ENCODE measurements at regions not wholly inside any gene's neighbourhood (a gene's known extent, or its start where the extent isn't known, plus 50 kb on each side); places are given as distances from the start of the nearest gene placed in this dataset.
"Not testable (repeated sequence)": the region's sequence is repeated elsewhere in the genome, so short reads cannot be mapped to it uniquely, and the experiment has no call there.

DNA sequence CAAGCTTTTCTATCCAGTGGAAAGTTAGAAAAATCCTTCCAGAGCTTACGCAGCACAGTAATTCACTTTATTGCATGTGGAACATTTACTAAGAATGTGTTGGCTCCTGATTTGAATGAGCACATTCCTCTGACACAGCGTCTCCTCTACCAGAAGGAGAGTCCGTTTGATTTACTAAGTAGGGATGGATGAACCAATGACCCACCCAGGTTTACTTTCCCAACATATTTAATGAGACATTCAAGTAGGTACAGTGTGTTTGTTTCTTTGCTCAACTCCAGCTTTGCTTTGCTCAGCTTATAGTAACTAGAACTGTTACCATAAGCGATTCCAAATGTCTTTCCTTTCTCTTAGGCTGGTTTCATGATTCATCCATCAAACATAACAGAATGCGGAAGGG, 161.7 kb downstream of the SMARCA1 start:
- no peak for DNase-seq (ENCODE audit: low read depth in 2 of 2)

DNA sequence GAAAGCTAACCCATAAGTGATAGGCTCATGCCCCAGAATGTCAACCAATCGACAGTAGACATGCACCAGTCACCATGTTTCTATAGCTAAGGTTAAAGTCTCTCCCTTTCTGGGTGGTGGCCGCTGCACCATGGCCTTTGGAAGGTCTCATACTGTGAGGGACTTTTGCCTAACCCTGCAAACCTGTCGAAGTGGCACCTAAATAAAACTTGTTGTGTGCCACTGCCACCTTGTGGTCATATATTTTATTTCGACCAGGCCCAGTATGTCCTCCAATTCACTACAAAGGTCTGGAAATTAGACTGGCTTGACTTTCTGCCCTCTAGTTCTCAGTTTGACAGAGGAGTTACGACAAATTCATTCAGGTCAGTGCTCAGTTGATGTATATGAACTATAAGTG, 163.1 kb downstream of the SMARCA1 start:
- DNase-seq (ENCODE audit: low read depth in 2 of 2): peak in 1 of 2 donors; percentile 41

DNA sequence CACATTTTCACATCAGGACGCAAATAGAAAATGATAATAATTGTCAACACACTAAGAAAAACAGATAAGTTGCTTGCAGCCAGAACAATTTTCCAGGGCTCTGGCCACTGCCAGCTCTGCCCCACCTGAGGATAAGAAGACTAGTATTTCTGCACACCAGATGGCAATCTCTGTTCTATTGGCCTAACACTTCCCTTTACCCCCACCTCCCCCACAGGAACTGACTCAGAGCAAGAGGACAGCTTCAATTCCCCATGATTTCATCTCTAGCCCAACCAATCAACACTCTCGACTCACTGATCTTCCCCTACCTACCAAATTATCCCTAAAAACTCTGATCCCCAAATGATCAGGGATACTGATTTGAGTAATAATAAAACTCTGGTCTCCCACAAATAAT, 164.0 kb downstream of the SMARCA1 start:
- no peak for DNase-seq (ENCODE audit: low read depth in 2 of 2)

DNA sequence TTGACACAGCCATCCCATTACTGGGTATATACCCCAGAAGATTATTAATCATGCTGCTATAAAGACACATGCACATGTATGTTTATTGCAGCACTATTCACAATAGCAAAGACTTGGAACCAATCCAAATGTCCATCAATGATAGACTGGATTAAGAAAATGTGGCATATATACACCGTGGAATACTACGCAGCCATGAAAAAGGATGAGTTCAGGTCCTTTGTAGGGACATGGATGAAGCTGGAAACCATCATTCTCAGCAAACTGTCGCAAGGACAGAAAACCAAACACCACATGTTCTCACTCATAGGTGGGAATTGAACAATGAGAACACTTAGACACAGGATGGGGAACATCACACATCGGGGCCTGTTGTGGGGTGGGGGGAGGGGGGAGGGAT, 165.9 kb downstream of the SMARCA1 start:
- DNase-seq (ENCODE audit: low read depth in 2 of 2): not testable (repeated sequence)

DNA sequence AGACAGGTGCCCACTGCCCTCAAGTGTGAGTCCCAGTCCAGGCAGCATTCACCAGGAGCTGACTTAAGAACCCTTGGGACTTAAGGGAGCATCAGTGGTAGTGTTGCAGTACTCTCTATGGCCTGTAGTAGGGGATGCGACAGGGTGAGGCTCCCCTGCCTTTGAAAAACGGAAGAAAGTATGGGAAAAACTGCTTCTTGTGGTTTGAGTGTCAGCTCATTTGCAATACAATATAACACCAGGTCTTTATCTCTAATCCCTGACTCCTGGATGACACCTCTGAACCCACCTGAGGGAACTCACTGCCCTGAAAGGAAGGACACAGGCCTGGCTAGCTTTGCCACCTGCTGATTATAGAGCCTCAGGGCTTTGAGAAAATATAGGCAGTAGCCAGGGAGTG, 176.0 kb downstream of the SMARCA1 start:
- DNase-seq (ENCODE audit: low read depth in 2 of 2): no peak

DNA sequence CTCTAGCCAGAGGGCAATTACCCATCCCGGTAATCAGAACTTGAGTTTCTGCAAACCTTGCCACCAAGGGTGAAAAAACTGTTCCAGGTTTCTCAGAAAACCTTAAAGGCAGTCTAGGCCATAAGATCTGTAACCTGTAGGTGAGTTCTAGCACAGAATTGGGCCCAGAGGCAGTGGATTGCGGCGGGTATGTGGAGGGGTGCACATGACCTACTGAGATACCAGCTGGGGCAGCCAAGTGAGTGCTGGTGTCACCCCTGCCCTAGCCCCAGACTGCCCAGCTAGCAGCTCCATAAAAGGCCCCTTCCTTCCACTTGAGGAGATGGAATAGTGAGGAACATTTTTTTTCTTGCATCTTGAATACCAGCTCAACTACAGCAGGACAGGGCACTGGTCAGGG, 176.7 kb downstream of the SMARCA1 start:
- DNase-seq (ENCODE audit: low read depth in 2 of 2): no peak

DNA sequence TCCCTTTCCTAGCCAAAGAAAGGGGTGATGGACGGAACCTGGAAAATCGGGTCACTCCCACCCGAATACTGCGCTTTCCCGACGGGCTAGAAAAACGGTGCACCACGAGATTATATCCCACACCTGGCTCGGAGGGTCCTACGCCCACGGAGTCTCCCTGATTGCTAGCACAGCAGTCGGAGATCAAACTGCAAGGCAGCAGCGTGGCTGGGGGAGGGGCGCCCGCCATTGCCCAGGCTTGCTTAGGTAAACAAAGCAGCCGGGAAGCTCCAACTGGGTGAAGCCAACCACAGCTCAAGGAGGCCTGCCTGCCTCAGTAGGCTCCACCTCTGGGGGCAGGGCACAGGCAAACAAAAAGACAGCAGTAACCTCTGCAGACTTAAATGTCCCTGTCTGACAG, 186.0 kb downstream of the SMARCA1 start:
- DNase-seq (ENCODE audit: low read depth in 2 of 2): not testable (repeated sequence)

DNA sequence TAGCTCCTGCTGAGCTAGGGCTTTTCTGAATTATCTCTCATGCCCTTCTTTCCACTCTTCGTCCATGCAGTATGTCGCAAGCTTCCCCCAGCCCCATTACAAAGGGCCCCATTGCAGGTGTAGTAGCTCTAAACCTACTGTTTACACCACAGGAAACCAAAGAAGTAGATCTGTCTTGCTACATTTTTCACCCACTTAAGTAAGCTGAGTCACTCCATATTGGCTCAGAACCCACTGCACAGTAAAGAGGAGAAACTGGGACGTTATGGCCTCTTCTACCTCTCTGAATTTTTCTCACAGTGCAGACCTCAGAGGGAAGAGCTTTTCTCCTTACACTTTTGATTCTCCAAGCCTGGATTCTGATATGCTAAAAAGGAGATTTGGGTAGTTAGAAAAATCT, 200.2 kb downstream of the SMARCA1 start:
- no peak for DNase-seq (ENCODE audit: low read depth in 2 of 2)

DNA sequence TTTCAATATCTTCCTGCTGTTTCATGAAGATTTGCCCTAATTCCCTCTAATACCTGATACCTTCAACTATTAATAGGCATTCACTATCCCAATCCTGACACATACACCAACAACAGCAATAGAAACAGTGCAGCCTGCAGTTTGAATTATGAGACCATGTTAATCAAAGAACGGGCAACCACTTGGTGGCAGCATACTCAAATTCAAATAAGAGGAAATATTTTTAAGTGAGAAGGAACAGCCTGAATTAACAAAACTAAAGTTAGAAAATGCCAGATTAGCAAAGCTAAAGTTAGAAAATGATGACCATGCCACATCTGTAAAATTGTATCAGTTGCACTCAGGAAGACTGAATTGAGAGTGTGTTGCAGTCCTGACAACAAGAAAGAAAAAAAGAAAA, 204.9 kb downstream of the SMARCA1 start:
- DNase-seq (ENCODE audit: low read depth in 2 of 2): no peak

DNA sequence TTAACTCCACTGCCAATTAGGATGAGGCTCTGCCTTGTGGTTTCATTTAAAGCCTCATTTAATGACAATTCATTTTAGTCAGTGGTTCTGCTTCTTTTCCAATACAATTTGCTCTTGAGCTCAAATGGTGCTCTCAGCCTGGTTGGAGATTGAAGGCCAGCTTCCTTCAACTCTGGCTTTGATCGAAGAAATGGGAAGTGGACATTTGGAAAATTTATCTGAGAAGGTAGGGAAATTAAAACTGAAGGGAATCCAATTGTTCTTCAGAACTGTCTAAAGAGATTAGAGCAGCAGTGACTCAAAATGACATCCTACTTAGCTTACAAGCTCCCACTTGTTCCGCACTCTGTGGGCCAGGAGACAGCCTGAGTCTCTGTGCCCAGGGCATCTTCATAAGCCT, 206.8 kb downstream of the SMARCA1 start:
- DNase-seq (ENCODE audit: low read depth in 2 of 2): no peak

DNA sequence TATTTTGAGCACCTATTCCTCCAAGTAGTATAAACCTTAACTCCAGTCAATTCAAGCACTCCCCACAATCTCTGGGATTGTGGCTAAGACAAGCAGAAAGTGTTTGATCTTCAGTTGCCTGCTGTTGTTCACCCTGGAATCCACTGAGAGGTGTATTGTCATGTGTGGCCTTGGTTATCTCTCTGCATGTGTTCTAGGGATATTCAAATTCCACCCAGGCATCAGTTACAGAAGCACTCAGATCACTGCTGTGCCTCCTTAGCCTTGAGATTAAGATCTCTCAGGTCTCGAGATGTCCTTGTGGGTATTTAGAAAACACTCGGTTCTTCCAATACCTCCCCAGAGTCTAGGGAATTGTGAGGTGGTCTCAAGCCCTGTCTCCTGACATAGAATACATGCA, 213.3 kb downstream of the SMARCA1 start:
- DNase-seq (ENCODE audit: low read depth in 2 of 2): no peak

DNA sequence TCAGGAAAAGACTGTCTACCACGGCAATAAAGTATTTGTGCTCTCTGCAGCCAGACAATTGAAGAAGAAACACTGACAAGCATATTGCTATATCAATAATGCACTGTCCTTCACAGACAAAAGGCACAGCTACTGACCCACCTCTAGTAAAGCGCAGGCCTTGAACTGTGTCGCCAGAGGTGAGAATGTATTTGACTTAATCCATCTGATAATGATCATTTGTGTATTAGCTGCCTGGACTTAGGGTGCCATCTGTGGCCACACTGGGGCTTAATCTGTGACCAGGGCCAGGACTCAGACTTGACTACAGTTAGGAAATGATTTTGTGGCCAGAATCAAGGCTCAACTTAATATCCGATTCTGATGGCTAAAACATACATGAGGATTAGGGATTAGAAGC, 260.4 kb downstream of the SMARCA1 start:
- no peak for DNase-seq (ENCODE audit: low read depth in 2 of 2)

DNA sequence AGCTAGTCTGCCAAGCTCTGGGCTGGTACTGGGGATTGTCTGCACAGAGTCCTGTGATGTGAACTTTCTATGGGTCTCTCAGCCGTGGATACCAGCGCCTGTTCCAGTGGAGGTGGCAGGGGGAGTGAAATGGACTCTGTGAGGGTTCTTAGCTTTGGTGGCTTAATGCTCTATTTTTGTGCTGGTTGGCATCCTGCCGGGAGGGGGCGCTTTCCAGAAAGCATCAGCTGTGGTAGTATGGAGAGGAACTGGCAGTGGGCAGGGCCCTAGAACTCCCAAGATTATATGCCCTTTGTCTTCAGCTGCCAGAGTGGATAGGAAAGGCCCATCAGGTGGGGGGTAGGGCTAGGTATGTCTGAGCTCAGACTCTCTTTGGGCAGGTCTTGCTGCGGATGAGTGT, 267.8 kb downstream of the SMARCA1 start:
- not testable (repeated sequence) for DNase-seq (ENCODE audit: low read depth in 2 of 2)

DNA sequence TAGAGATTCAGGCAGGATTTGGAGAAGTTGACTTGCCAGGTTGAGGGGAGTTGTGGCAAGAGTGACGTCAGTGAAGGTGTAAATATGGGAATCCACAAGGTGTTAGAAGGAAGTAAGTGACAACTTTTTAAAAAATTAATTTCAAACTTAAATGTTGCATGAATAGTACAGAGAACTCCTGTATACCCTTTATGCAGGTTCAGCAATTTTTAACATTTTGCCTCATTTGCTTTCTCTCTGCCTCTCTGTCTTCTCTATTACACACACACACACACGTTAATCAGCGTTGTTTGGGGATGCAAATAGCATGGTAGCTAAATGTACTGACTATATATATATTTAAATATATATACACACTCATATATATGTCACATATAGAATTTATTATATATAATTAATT, 273.7 kb downstream of the SMARCA1 start:
- DNase-seq (ENCODE audit: low read depth in 2 of 2): no peak

DNA sequence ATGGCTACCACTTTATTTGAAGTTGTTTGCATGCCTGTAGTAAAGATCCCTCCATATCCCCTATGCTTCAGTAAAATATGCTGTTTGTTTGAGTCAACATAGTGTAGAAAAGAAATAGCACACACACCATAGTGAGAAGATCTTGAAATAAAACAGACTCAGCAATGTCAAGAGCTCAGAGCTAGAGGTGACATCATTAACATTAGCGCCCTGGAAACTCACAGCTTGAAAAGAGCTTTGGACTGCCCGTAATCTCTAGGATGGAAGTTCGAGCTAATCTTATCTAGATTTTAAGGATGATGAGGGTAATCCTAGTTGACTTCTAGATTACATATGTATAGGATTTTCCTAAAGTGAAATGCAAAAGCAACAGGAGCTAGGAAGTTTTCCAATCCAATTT, 275.6 kb downstream of the SMARCA1 start:
- no peak for DNase-seq (ENCODE audit: low read depth in 2 of 2)

DNA sequence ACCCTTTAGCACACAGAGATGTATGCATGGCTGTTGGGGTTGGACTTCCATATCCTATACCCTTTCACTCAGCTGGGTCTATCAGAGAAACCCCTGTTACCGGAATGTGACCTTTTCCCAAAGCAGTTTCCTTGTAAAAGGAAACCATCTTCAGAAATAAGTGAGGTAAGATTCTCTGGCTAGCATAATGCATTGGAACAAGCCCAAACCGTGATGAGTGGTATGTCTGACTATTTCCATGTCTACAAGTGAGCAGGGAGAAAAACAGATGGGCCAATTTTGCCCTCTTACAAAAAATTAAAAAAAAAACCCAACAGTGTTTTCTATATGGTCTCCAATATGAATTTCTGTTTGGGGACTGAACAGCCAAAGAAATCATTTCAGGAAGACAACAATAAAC, 283.9 kb downstream of the SMARCA1 start:
- DNase-seq (ENCODE audit: low read depth in 2 of 2): no peak

DNA sequence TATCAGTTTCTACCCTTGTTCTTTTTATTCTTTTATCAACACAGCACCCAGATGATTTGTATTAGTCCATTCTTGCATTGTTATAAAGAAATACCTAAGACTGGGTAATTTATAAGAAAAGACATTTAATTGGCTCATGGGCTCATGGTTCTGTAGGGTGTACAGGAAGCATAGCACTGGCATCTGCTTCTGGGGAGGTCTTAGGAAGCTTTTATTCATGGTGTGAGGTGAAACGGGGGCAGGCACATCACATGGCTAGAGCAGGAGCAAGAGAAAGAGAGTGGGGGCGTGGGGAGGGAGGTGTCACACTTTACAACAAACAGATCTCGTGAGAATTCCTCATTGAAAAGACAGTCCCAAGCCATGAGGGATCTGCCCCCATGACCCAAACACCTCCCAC, 285.3 kb downstream of the SMARCA1 start:
- DNase-seq (ENCODE audit: low read depth in 2 of 2): no peak

DNA sequence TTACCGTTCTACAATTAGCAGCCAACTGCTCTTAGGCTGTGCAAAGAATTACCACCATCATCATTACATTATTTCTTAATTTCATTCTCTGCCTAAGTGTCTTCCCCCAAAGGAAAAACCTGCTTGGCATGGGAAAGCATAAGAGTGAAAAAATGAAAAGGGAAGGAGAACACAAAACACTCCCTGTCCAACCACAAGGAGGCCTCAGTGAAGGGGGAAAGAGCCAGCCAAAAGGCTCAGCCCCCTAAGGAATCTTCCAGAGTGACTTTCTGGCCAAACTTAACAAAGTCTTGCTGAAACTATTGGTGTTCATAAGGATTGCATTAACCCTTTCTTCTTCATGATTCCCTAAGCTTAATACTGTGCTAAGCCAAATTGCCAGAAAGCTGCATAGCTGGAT, 287.4 kb downstream of the SMARCA1 start:
- no peak for DNase-seq (ENCODE audit: low read depth in 2 of 2)

DNA sequence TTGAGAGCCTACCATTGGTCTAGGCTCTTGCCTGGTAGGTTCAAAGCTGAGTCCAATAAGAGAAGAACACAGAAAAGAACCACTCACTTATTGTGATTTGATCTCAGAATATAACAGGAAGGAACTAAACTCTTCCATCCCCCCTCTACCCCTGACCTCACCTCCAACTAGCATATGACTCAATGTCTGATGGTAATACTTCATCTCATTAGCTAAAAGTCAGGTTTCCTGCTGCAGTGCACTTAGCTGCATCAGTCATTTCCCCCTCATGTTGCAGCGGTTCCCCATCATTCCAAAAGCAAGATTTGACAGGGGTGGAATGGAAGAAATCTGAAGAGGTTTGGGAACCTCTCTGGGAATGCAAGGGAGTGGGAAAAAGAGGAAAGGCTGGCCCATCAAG, 289.5 kb downstream of the SMARCA1 start:
- DNase-seq (ENCODE audit: low read depth in 2 of 2): no peak

DNA sequence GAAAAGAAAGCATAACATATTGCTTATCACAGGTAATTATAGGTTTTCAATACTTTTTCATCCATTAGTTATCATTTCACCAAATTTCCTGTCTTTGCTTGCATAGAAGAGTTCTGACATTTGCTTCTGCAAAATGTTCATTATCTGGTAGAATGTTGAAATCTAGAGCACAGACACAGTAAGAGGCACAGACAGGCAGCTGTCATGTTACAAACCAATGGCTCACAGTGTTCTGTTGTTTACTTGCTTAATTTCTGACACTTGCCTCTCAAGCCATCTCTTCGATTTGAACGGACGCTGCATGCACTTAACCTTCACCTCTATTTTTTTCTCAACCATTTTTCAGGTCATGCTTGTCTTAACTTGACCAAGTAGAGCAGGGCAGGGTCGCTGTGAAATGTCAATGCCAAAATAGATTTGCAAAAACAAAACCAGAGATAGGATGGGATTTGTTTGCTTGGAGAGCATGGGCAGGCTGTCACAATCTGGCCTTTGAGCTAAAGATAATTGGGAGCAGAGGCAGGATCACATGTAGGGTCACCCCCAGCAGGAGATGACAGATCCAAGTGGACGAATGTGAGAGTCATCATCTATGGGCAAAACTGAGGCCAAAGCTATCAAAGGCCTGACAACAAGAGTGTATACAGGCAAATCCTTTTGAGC, 292.3 kb downstream of the SMARCA1 start:
- no peak for DNase-seq (ENCODE audit: low read depth in 2 of 2)

DNA sequence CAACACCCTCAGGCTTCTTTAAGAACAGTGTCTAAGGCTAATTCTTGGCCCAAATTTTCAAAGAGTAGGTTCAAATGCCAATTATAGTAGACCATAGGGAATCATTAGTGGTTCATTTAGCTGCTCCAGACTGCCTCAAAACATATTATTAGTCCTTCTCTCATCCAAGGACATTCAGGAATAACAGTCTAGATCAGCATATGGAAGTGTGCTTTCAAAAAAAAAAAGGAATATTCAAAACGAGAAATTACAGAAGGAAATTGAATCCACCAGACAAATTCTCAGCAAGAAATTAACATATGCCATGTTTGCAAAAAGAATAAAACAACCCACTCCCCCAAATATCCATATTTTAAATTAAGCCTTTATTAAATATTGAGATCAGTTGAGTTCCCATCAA, 293.1 kb downstream of the SMARCA1 start:
- no peak for DNase-seq (ENCODE audit: low read depth in 2 of 2)

DNA sequence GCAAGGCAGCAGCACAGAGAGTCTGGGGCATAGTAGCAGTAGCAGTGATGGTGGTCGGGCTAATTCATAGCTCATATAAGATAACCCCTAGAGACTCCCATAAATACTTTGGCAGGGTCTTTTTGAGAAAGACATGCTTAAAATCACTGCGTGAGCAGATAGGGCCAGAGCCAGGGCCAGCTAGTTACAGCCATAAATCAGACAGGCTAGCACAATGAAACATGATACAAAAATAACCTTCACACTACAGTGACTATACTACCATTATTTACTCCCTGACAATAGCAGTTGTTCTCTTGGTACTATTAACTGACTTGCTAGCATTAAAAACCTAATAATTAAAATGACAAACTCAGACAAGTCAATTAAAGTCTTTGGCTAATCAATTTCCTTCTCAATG, 295.9 kb downstream of the SMARCA1 start:
- DNase-seq (ENCODE audit: low read depth in 2 of 2): no peak

DNA sequence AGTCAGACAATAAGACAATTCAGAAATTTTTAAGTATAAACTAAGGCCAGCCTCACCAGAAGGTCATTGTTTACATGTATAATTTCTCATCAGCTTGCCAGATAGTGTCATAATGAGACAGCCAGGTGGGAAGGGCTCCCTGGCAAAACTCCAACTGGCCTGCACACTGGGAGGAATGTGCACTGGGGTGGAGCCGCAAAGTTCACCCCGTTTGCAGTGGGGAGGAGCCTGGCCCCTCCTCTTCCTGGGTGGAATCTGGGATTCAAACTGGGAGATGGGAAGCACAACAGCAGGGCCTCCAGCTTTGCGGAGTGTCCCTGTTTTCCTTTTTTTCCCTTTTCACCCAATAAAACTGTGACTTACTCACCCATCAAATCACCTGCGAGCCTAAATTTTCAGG, 329.9 kb downstream of the SMARCA1 start:
- DNase-seq (ENCODE audit: low read depth in 2 of 2): no peak

DNA sequence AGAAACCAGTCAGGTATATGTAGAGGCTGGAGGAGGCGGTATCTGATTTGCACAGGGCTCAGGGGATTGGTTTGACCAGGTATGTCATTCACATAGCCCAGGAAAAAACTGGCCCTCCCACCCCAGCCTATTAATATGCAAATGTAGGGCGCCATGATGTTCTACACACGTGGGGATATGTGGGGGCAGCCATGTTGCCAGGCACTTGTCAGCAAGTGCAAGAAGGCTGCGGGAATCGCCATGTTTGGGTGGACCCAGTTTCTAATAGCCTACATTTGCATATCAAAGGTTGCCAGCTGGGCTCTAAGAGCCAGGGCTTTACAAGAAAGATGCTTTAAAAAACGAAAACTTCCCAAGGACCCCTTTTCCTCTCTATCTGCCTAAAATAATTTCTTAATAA, 335.1 kb downstream of the SMARCA1 start:
- no peak for DNase-seq (ENCODE audit: low read depth in 2 of 2)

DNA sequence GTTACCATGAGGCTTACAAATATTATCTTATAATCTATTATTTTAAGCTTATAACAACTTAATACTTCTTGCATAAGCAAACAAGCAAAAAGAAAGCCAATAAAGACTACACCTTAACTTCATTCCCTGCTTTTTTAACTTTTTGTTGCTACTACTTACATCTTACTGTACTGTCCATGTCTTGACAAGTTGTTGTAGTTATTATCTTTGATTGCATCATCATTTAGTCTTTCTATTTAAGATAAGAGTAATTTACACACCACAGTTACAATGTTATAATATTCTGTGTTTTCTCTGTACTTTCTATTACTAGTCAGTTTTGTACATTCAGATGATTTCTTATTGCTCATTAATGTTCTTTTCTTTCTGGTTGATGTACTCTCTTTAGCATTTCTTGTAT, 346.6 kb downstream of the SMARCA1 start:
- no peak for DNase-seq (ENCODE audit: low read depth in 2 of 2)
